K562 (cell line): ENCODE measurements at regions not wholly inside any gene's neighbourhood (a gene's known extent, or its start where the extent isn't known, plus 50 kb on each side); places are given as distances from the start of the nearest gene placed in this dataset.

ENCODE experiments used
- ATAC-seq: fragments of 200-7000 bp; cut with Tn5 transposase; 3 replicates; pipeline ENCODE4 v1.9.1; 2020; ENCODE audit warnings: moderate library complexity
- BruUV-seq: library from RNA; stranded (reverse); fragments of 400-500 nt; replicated peaks from 2 replicates; lab custom pipeline; 2021; lab: Mats Ljungman, UMichigan
- CTCF ChIA-PET: fragments of 300-600 bp; formaldehyde crosslinking; extraction: SDS; loops from one replicate; lab custom pipeline; 2021; ENCODE audit warnings: low intra/inter-chr PET ratio; lab: Yijun Ruan, JAX
- POLR2A ChIA-PET: fragments of 300-600, 350-650 bp; sonication (Branson Sonifier 250); formaldehyde crosslinking; extraction: SDS; loops from one replicate; lab custom pipeline; 2021; ENCODE audit warnings: antibody characterized with exemption, inconsistent platforms; lab: Yijun Ruan, JAX
- DNase-seq, 4 experiments: peaks; one replicate each; pipeline versions ENCODE4 v3.0.0 to v3.0.0-alpha.2; 2011 to 2018; ENCODE audit warnings: low spot score in 3 of 4, mixed read lengths in 3 of 4; ENCODE audit errors: extremely low read depth in 1 of 4
- FAIRE-seq: peaks from 2 replicates; lab custom pipeline; 2011; peaks lifted over from hg19 to GRCh38; lab: Jason Lieb, UNC
- H2AFZ ChIP-seq: 2 replicates; pipeline ENCODE4 v1.6.0; 2011; ENCODE audit warnings: low read depth, low read length, control low read depth, inconsistent platforms
- H3K27ac ChIP-seq: fragments of 200-600 bp; 3 replicates; pipeline ENCODE4 v1.8.0; 2011; ENCODE audit warnings: low read depth, mild to moderate bottlenecking, control low read depth, inconsistent platforms, low read length, moderate library complexity, mixed read lengths; ENCODE audit errors: extremely low read depth
- H3K27me3 ChIP-seq, 2 experiments: fragments of 300-600 bp in 1 of 2; 2 replicates in 1 of 2; 3 replicates in 1 of 2; pipeline versions ENCODE4 v1.6.0 to v1.8.0; 2011; ENCODE audit warnings: inconsistent platforms in 2 of 2, low read length in 2 of 2, mild to moderate bottlenecking in 1 of 2, mixed read lengths in 1 of 2, moderate library complexity in 1 of 2; ENCODE audit not compliant: control insufficient read depth in 2 of 2, insufficient read depth in 2 of 2
- H3K36me3 ChIP-seq: fragments of 300-600 bp; 3 replicates; pipeline ENCODE4 v1.8.0; 2011; ENCODE audit warnings: mild to moderate bottlenecking, low read length, inconsistent platforms; ENCODE audit not compliant: control insufficient read depth, insufficient read depth
- H3K4me1 ChIP-seq, 2 experiments: fragments of 200-600 bp in 1 of 2; replicated peaks in 1 of 2; 2 replicates in 1 of 2; 3 replicates in 1 of 2; pipeline versions ENCODE4 v1.5.1 to v1.8.0; 2011; ENCODE audit warnings: inconsistent platforms in 2 of 2, low read length in 2 of 2, mild to moderate bottlenecking in 1 of 2, mixed read lengths in 1 of 2, moderate library complexity in 1 of 2; ENCODE audit not compliant: control insufficient read depth in 2 of 2, insufficient read depth in 2 of 2
- H3K4me2 ChIP-seq: 2 replicates; pipeline ENCODE4 v1.6.1; 2011; ENCODE audit warnings: low read length, control low read depth, inconsistent platforms, mixed read lengths; ENCODE audit not compliant: insufficient read depth
- H3K4me3 ChIP-seq: fragments of 200-600 bp; sonication (generic), shearing (Covaris generic); 2 replicates; pipeline ENCODE4 v1.5.1; 2016; ENCODE audit warnings: control low read depth, inconsistent platforms
- H3K79me2 ChIP-seq: fragments of 200-600 bp; 3 replicates; pipeline ENCODE4 v1.8.0; 2011; ENCODE audit warnings: low read length, inconsistent platforms; ENCODE audit not compliant: control insufficient read depth, insufficient read depth
- H3K9ac ChIP-seq, 2 experiments: 2 replicates each; pipeline versions ENCODE4 v1.6.0 to v1.6.1; 2011; ENCODE audit warnings: low read depth in 2 of 2, low read length in 2 of 2, control low read depth in 1 of 2, inconsistent platforms in 1 of 2, mild to moderate bottlenecking in 1 of 2, mixed read lengths in 1 of 2; ENCODE audit not compliant: insufficient read depth in 1 of 2
- H3K9me1 ChIP-seq: one replicate; pipeline ENCODE4 v1.6.0; 2011; ENCODE audit warnings: inconsistent platforms, mild to moderate bottlenecking, low read length, moderate library complexity; ENCODE audit not compliant: control insufficient read depth, insufficient read depth
- H3K9me3 ChIP-seq: replicated peaks from 2 replicates; pipeline ENCODE4 v1.5.1; 2011; ENCODE audit warnings: low read depth, low read length, inconsistent platforms; ENCODE audit not compliant: control insufficient read depth, insufficient read depth
- H4K20me1 ChIP-seq: replicated peaks from 2 replicates; pipeline ENCODE4 v1.6.1; 2011; ENCODE audit warnings: low read length, inconsistent platforms, mixed read lengths; ENCODE audit not compliant: control insufficient read depth, insufficient read depth
- ATF2 ChIP-seq: sonication (generic); formaldehyde crosslinking; IDR thresholded peaks from 2 replicates; pipeline ENCODE4 v1.8.1; 2022; ENCODE audit warnings: missing genetic modification reagents
- CGGBP1 ChIP-seq: fragments of 250-450 bp; sonication (Bioruptor Pico); IDR thresholded peaks from 2 replicates; pipeline ENCODE4 v1.9.0; 2021; ENCODE audit warnings: mild to moderate bottlenecking
- CTCFL ChIP-seq: IDR thresholded peaks from 2 replicates; pipeline ENCODE4 v1.6.1; 2011; ENCODE audit warnings: borderline replicate concordance, low read depth, mild to moderate bottlenecking, moderate library complexity, low read length; ENCODE audit not compliant: insufficient read depth, poor library complexity, severe bottlenecking
- WGBS: fragments of 100-300 bp; shearing (Covaris generic); methylation state at CpG from one replicate; pipeline ENCODE4 v1.1.6; 2016; ENCODE audit warnings: low coverage, mixed read lengths; ENCODE audit not compliant: insufficient coverage; ENCODE audit errors: missing lambda C conversion rate; 5-methylcytosine and 5-hydroxymethylcytosine counted together
- in situ Hi-C: fragments of 300-500 bp; cut with MboI; formaldehyde crosslinking; loops from 4 replicates; pipeline ENCODE4 v1.15.0; 2018; ENCODE audit warnings: inconsistent platforms, mixed read lengths
- intact Hi-C: fragments of 100-400 bp; cut with micrococcal nuclease; formaldehyde crosslinking; loops from 2 replicates; pipeline ENCODE4 v1.14.2; 2022

GRCh38 chr16:65271996-65272395 lies 150.1 kb upstream of the CDH11 start:
- no peak overlapping the region for H3K4me2 ChIP-seq
- H3K27me3 ChIP-seq: no peaks in the 10 kb centered on the region
- H3K36me3 ChIP-seq: no peaks in the 10 kb centered on the region
- H3K4me3 ChIP-seq: no peak overlapping the region
- FAIRE-seq: no peak
- H3K9me1 ChIP-seq: no peaks in the 10 kb centered on the region
- no peak overlapping the region for H3K27ac ChIP-seq
- CTCF ChIA-PET: no interaction called here
- POLR2A ChIA-PET: no interaction called here
- no peak for DNase-seq
- BruUV-seq: no TSS peak
- H3K9me3 ChIP-seq: no peaks in the 10 kb centered on the region
- H3K9ac ChIP-seq: no peak overlapping the region
- ATAC-seq: no peak
- no peaks in the 10 kb centered on the region for H3K4me1 ChIP-seq
- no peak overlapping the region for H2AFZ ChIP-seq
- no peaks in the 10 kb centered on the region for H4K20me1 ChIP-seq
- in situ Hi-C loops (no loop called here), intact Hi-C loops (no loop called here)
- TF ChIP-seq CGGBP1 (CRISPR knock-in tag): no peak
- TF ChIP-seq CTCFL: no peak
- no peak for TF ChIP-seq ATF2
- no peaks in the 10 kb centered on the region for H3K79me2 ChIP-seq
- WGBS: 0% methylated on average over 1 of the region's 1 CpG
